ENCODE measurements at regions not wholly inside any gene's neighbourhood (a gene's known extent, or its start where the extent isn't known, plus 50 kb on each side); places are given as distances from the start of the nearest gene placed in this dataset.

DNA sequence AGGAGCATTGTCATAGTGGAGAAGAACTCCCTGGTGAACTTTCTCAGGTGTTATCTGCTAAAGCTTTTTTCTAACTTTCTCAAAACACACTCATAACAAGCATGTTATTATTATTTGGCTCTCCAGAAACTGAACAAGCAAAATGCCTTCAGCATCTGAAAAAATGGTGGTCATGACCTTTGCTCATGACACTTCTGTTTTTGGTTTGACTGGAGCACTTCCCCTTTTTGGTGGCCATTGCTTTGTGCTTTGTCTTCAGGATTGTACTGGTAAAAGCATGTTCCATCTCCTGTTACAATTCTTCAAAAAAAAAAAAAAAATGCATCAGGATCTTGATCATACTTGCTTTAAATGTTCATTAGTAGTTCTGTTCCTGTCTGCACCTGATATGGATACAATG is 1241.6 kb upstream of the USP15 start:
- H4K20me1 ChIP-seq (ENCODE audit: insufficient read depth, low read length): no peaks in the 10 kb centered on the region
- no peak overlapping the region for H2AFZ ChIP-seq (ENCODE audit: low read length)
- POLR2A ChIA-PET: no interaction called here
- no peak overlapping the region for H3K4me2 ChIP-seq (ENCODE audit: low read length)
- no peak overlapping the region for H3K4me3 ChIP-seq (ENCODE audit: low read depth, low read length, poor library complexity, severe bottlenecking)
- no peaks in the 10 kb centered on the region for H3K79me2 ChIP-seq (ENCODE audit: insufficient read depth, low read depth, low read length)
- no peaks in the 10 kb centered on the region for H3K4me1 ChIP-seq (ENCODE audit: insufficient read depth, low read length, poor library complexity, severe bottlenecking)
- BruUV-seq (replicated peaks): no TSS peak
- no peaks in the 10 kb centered on the region for H3K9me3 ChIP-seq (ENCODE audit: low read length)
- H3K9me2 ChIP-seq (ENCODE audit: insufficient read depth, low read length): no peaks in the 10 kb centered on the region
- H3K36me3 ChIP-seq (ENCODE audit: insufficient read depth, low read length): no peaks in the 10 kb centered on the region
- DNase-seq (ENCODE audit: low spot score): no peak
- TF ChIP-seq EZH2phosphoT487 (IDR thresholded peaks at IDR 0.05; ENCODE audit: borderline replicate concordance, low read depth, low read length): no peak
- TF ChIP-seq, protein P1, sequence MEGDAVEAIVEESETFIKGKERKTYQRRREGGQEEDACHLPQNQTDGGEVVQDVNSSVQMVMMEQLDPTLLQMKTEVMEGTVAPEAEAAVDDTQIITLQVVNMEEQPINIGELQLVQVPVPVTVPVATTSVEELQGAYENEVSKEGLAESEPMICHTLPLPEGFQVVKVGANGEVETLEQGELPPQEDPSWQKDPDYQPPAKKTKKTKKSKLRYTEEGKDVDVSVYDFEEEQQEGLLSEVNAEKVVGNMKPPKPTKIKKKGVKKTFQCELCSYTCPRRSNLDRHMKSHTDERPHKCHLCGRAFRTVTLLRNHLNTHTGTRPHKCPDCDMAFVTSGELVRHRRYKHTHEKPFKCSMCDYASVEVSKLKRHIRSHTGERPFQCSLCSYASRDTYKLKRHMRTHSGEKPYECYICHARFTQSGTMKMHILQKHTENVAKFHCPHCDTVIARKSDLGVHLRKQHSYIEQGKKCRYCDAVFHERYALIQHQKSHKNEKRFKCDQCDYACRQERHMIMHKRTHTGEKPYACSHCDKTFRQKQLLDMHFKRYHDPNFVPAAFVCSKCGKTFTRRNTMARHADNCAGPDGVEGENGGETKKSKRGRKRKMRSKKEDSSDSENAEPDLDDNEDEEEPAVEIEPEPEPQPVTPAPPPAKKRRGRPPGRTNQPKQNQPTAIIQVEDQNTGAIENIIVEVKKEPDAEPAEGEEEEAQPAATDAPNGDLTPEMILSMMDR (conservative IDR thresholded peaks at IDR 0.05; ENCODE audit: low read length): no peak
- CTCF ChIA-PET (ENCODE audit: unreplicated experiment): no interaction called here
- intact Hi-C loops (cut with micrococcal nuclease; ENCODE audit: unreplicated experiment): no loop called here
- no peak overlapping the region for H3K27ac ChIP-seq (ENCODE audit: low read depth, low read length, poor library complexity, severe bottlenecking)

DNA sequence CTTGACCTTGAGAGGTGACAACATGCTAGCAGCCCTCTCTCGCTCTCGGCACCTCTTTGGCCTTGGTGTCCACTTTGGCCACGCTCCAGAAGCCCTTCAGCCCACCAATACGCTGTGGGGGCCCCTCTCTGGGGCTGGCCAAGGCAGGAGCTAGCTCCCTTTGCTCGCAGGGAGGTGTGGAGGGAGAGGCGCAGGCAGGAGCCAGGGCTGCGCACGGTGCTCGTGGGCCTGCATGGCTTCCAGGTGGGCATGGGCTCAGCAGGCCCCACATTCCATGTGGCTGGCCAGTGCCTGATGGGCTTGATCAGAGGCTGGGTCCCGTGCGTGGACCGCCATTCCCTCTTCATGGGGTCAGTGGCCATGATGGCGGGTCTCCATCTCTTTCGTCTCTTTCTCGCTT is 1237.0 kb upstream of the USP15 start:
- intact Hi-C loops (cut with micrococcal nuclease; ENCODE audit: unreplicated experiment): no loop called here
- no peak for DNase-seq (ENCODE audit: low spot score)
- no peaks in the 10 kb centered on the region for H3K9me2 ChIP-seq (ENCODE audit: insufficient read depth, low read length)
- H3K27ac ChIP-seq (ENCODE audit: low read depth, low read length, poor library complexity, severe bottlenecking): no peak overlapping the region
- H3K36me3 ChIP-seq (ENCODE audit: insufficient read depth, low read length): no peaks in the 10 kb centered on the region
- no peak overlapping the region for H2AFZ ChIP-seq (ENCODE audit: low read length)
- TF ChIP-seq, protein P1 (conservative IDR thresholded peaks at IDR 0.05; ENCODE audit: low read length): no peak
- TF ChIP-seq EZH2phosphoT487 (IDR thresholded peaks at IDR 0.05; ENCODE audit: borderline replicate concordance, low read depth, low read length): no peak
- ChIA-PET POLR2A (no interaction called here), CTCF (ENCODE audit: unreplicated experiment) (no interaction called here)
- no peaks in the 10 kb centered on the region for H3K79me2 ChIP-seq (ENCODE audit: insufficient read depth, low read depth, low read length)
- no peaks in the 10 kb centered on the region for H3K9me3 ChIP-seq (ENCODE audit: low read length)
- no peaks in the 10 kb centered on the region for H4K20me1 ChIP-seq (ENCODE audit: insufficient read depth, low read length)
- no TSS peak for BruUV-seq (replicated peaks)
- no peak overlapping the region for H3K4me3 ChIP-seq (ENCODE audit: low read depth, low read length, poor library complexity, severe bottlenecking)
- no peaks in the 10 kb centered on the region for H3K4me1 ChIP-seq (ENCODE audit: insufficient read depth, low read length, poor library complexity, severe bottlenecking)
- no peak overlapping the region for H3K4me2 ChIP-seq (ENCODE audit: low read length)

DNA sequence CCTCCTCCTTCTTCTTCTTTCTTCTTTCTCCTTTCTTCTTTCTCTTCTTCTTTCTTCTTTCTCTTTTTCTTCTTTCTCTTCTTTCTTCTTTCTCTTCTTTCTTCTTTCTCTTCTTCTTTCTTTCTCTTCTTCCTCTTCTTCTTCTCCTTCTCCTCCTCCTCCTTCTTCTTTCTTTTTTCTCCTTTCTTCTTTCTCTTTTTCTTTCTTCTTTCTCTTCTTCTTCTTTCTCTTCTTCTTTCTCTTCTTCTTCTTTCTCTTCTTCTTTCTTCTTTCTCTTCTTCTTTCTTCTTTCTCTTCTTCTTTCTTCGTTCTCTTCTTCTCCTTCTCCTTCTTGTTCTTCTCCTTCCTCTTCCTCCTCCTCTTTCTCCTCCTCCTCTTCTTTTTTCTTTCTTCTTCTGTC is 1230.7 kb upstream of the USP15 start:
- intact Hi-C loops (cut with micrococcal nuclease; ENCODE audit: unreplicated experiment): no loop called here
- DNase-seq (ENCODE audit: low spot score): no peak
- no peak overlapping the region for H3K4me3 ChIP-seq (ENCODE audit: low read depth, low read length, poor library complexity, severe bottlenecking)
- H4K20me1 ChIP-seq (ENCODE audit: insufficient read depth, low read length): no peaks in the 10 kb centered on the region
- no peak overlapping the region for H2AFZ ChIP-seq (ENCODE audit: low read length)
- H3K79me2 ChIP-seq (ENCODE audit: insufficient read depth, low read depth, low read length): no peaks in the 10 kb centered on the region
- no peak overlapping the region for H3K27ac ChIP-seq (ENCODE audit: low read depth, low read length, poor library complexity, severe bottlenecking)
- TF ChIP-seq EZH2phosphoT487 (IDR thresholded peaks at IDR 0.05; ENCODE audit: borderline replicate concordance, low read depth, low read length): no peak
- TF ChIP-seq, protein P1 (conservative IDR thresholded peaks at IDR 0.05; ENCODE audit: low read length): no peak
- BruUV-seq (replicated peaks): no TSS peak
- no peaks in the 10 kb centered on the region for H3K4me1 ChIP-seq (ENCODE audit: insufficient read depth, low read length, poor library complexity, severe bottlenecking)
- H3K4me2 ChIP-seq (ENCODE audit: low read length): no peak overlapping the region
- no peaks in the 10 kb centered on the region for H3K36me3 ChIP-seq (ENCODE audit: insufficient read depth, low read length)
- no peaks in the 10 kb centered on the region for H3K9me3 ChIP-seq (ENCODE audit: low read length)
- no peaks in the 10 kb centered on the region for H3K9me2 ChIP-seq (ENCODE audit: insufficient read depth, low read length)
- POLR2A ChIA-PET: no interaction called here
- CTCF ChIA-PET (ENCODE audit: unreplicated experiment): no interaction called here

Data from OCI-LY7 (cell line).